ENCODE measurements at regions not wholly inside any gene's neighbourhood (a gene's known extent, or its start where the extent isn't known, plus 50 kb on each side); places are given as distances from the start of the nearest gene placed in this dataset.

DNA sequence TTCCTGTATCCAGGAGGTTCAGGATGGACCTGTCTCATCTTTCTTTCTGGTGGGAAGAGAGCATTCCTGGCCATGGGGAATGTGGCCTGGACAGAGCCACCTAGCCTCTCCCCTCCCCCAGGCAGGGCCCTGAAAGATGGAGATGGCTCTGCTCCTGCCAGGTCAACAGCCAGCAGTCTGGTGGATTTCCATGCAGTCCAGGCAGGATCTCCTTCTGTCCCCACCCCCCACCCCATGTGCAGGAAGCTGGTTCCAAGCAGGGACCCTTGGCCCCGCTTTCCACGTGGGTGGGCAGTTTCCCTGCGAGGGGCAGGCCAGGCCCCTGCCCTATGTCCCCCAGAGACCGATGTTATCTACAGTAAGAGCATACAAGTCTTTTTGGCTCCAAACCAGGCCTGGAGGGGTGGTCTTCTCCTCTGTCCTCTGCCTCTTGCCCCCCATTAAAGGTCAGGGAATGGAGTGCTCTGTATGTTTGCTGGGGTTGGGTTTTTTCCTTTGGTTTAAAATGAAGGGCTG, 240.5 kb downstream of the SEC14L1 start (continued):
- TF ChIP-seq, protein P1, sequence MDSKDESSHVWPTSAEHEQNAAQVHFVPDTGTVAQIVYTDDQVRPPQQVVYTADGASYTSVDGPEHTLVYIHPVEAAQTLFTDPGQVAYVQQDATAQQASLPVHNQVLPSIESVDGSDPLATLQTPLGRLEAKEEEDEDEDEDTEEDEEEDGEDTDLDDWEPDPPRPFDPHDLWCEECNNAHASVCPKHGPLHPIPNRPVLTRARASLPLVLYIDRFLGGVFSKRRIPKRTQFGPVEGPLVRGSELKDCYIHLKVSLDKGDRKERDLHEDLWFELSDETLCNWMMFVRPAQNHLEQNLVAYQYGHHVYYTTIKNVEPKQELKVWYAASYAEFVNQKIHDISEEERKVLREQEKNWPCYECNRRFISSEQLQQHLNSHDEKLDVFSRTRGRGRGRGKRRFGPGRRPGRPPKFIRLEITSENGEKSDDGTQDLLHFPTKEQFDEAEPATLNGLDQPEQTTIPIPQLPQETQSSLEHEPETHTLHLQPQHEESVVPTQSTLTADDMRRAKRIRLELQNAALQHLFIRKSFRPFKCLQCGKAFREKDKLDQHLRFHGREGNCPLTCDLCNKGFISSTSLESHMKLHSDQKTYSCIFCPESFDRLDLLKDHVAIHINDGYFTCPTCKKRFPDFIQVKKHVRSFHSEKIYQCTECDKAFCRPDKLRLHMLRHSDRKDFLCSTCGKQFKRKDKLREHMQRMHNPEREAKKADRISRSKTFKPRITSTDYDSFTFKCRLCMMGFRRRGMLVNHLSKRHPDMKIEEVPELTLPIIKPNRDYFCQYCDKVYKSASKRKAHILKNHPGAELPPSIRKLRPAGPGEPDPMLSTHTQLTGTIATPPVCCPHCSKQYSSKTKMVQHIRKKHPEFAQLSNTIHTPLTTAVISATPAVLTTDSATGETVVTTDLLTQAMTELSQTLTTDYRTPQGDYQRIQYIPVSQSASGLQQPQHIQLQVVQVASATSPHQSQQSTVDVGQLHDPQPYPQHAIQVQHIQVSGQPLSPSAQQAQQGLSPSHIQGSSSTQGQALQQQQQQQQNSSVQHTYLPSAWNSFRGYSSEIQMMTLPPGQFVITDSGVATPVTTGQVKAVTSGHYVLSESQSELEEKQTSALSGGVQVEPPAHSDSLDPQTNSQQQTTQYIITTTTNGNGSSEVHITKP (tag by site-specific recombination; IDR thresholded peaks at IDR 0.05), result peak; percentile 63
- TF ChIP-seq ZIC2 (tag by site-specific recombination; IDR thresholded peaks at IDR 0.05), result 0 out of 2 replicates have a peak, but pooled peaks have one; percentile 9
- TF ChIP-seq, protein P2, sequence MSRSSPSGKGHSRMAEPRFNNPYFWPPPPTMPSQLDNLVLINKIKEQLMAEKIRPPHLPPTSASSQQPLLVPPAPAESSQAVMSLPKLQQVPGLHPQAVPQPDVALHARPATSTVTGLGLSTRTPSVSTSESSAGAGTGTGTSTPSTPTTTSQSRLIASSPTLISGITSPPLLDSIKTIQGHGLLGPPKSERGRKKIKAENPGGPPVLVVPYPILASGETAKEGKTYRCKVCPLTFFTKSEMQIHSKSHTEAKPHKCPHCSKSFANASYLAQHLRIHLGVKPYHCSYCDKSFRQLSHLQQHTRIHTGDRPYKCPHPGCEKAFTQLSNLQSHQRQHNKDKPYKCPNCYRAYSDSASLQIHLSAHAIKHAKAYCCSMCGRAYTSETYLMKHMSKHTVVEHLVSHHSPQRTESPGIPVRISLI (tag by site-specific recombination; IDR thresholded peaks at IDR 0.05), result no peak
- no peak for TF ChIP-seq ZNF670 (tag by site-specific recombination; IDR thresholded peaks at IDR 0.05; ENCODE audit: low read depth)

DNA sequence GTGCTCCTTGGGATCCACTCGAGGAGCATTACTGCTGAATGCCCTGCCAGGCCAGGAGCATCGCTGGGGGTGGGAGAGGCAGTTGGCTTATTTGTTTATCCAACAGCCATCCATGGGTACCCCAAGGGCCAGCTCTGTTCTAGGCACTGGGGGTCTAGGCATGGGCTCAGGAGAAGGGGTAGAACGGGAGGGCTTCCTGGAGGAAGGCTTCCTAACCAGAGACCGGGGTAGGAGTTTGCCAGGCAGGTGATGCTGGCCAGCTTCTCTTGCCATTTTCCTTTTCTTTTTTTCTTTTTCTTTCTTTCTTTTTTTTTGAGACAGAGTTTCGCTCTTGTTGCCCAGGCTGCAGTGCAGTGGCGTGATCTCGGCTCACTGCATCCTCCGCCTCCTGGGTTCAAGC, 241.0 kb downstream of the SEC14L1 start:
- peaks cover 5% of the 10 kb centered on the region; the same call in 1 of the 2 replicates for H3K4me1 ChIP-seq (ENCODE audit: control insufficient read depth, insufficient read depth, low read length)
- no peak overlapping the region for H3K4me3 ChIP-seq (ENCODE audit: low read depth, low read length)
- CTCF ChIA-PET, result interaction anchor here (0.6 to 1.0 kb wide), 3 partner anchors 26 to 1330 kb away, joined by 3 to 4 read pairs (median 3); no protein-coding TSS in a partner anchor
- H3K27ac ChIP-seq (ENCODE audit: extremely low read depth, low read depth, low read length), result no peak overlapping the region
- H3K36me3 ChIP-seq (ENCODE audit: control insufficient read depth in 2 of 2, insufficient read depth in 1 of 2, low read length in 2 of 2), result no peaks in the 10 kb centered on the region; a peak in 1 of 3 replicates
- no peaks in the 10 kb centered on the region for H3K9me3 ChIP-seq (ENCODE audit: control insufficient read depth, insufficient read depth, low read depth, low read length)
- TF ChIP-seq, protein P3, sequence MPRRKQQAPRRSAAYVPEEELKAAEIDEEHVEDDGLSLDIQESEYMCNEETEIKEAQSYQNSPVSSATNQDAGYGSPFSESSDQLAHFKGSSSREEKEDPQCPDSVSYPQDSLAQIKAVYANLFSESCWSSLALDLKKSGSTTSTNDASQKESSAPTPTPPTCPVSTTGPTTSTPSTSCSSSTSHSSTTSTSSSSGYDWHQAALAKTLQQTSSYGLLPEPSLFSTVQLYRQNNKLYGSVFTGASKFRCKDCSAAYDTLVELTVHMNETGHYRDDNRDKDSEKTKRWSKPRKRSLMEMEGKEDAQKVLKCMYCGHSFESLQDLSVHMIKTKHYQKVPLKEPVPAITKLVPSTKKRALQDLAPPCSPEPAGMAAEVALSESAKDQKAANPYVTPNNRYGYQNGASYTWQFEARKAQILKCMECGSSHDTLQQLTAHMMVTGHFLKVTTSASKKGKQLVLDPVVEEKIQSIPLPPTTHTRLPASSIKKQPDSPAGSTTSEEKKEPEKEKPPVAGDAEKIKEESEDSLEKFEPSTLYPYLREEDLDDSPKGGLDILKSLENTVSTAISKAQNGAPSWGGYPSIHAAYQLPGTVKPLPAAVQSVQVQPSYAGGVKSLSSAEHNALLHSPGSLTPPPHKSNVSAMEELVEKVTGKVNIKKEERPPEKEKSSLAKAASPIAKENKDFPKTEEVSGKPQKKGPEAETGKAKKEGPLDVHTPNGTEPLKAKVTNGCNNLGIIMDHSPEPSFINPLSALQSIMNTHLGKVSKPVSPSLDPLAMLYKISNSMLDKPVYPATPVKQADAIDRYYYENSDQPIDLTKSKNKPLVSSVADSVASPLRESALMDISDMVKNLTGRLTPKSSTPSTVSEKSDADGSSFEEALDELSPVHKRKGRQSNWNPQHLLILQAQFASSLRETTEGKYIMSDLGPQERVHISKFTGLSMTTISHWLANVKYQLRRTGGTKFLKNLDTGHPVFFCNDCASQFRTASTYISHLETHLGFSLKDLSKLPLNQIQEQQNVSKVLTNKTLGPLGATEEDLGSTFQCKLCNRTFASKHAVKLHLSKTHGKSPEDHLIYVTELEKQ (tag by site-specific recombination; IDR thresholded peaks at IDR 0.05; ENCODE audit: borderline replicate concordance), result no peak
- no peak for TF ChIP-seq BCL11A (tag by site-specific recombination; IDR thresholded peaks at IDR 0.05; ENCODE audit: low read depth)
- no peak for TF ChIP-seq SCRT2 (tag by site-specific recombination; IDR thresholded peaks at IDR 0.05)
- no peak for TF ChIP-seq ZBTB17 (tag by site-specific recombination; IDR thresholded peaks at IDR 0.05)
- TF ChIP-seq WT1 (tag by site-specific recombination; IDR thresholded peaks at IDR 0.05), result no peak
- no peak for TF ChIP-seq ZIC2 (tag by site-specific recombination; IDR thresholded peaks at IDR 0.05)
- TF ChIP-seq GLIS2 (tag by site-specific recombination; IDR thresholded peaks at IDR 0.05), result no peak
- TF ChIP-seq PRDM1 (tag by site-specific recombination; IDR thresholded peaks at IDR 0.05), result no peak
- TF ChIP-seq ZNF670 (tag by site-specific recombination; IDR thresholded peaks at IDR 0.05; ENCODE audit: low read depth), result no peak
- TF ChIP-seq KLF9 (tag by site-specific recombination; IDR thresholded peaks at IDR 0.05; ENCODE audit: low read depth), result no peak
- no peak for TF ChIP-seq ZNF660 (tag by site-specific recombination; IDR thresholded peaks at IDR 0.05)
- no peak for TF ChIP-seq GLIS1 (tag by site-specific recombination; IDR thresholded peaks at IDR 0.05)
- POLR2A ChIA-PET, result interaction anchor here (0.9 kb wide), 1 partner anchor 10 kb away, joined by 3 read pairs; no protein-coding TSS in a partner anchor
